Ovary (tissue), 7 donors: ENCODE measurements at regions not wholly inside any gene's neighbourhood (a gene's known extent, or its start where the extent isn't known, plus 50 kb on each side); places are given as distances from the start of the nearest gene placed in this dataset.

ENCODE experiments used
- DNase-seq, 5 donors: peaks; one replicate each; pipeline ENCODE4 v3.0.0-alpha.2; 2019 to 2020
- H3K27ac ChIP-seq, 2 donors: fragments of 200-600 bp; one replicate each; pipeline versions ENCODE4 v1.5.1 to v1.8.0; 2019 to 2022
- H3K27me3 ChIP-seq: fragments of 200-600 bp; one replicate; pipeline ENCODE4 v1.8.0; 2022
- H3K36me3 ChIP-seq: fragments of 200-600 bp; sonication (generic); one replicate; pipeline ENCODE4 v1.5.1; 2019
- H3K4me1 ChIP-seq: one replicate; pipeline ENCODE4 v1.8.1; 2013; ENCODE audit warnings: mild to moderate bottlenecking, moderate library complexity; ENCODE audit not compliant: insufficient read depth
- H3K4me3 ChIP-seq: fragments of 200-600 bp; sonication (generic); one replicate; pipeline ENCODE4 v1.5.1; 2017
- H3K9me3 ChIP-seq, 2 donors: fragments of 200-600 bp in 1 of 2; sonication (generic) in 1 of 2; one replicate each; pipeline versions ENCODE4 v1.5.1 to v1.8.1; 2013 to 2019; ENCODE audit warnings: mild to moderate bottlenecking in 1 of 2, moderate library complexity in 1 of 2
- CTCF ChIP-seq, 3 donors: fragments of 450-650 bp in 2 of 3; fragments of 200-600 bp in 1 of 3; IDR thresholded peaks; one replicate each; pipeline versions ENCODE4 v1.5.1 to v1.8.0; 2016 to 2022; ENCODE audit warnings: antibody characterized with exemption in 3 of 3, mild to moderate bottlenecking in 1 of 3
- EP300 ChIP-seq: sonication (generic); formaldehyde crosslinking; IDR thresholded peaks from one replicate; pipeline ENCODE4 v1.6.1; 2017; ENCODE audit warnings: antibody characterized with exemption
- POLR2A ChIP-seq: fragments of 450-650 bp; IDR thresholded peaks from one replicate; pipeline ENCODE4 v1.6.1; 2017; ENCODE audit warnings: antibody characterized with exemption, mild to moderate bottlenecking, moderate library complexity
- WGBS, 3 donors: extraction: QIAGEN DNeasy Blood & Tissue Kit in 1 of 3; methylation state at CpG; one replicate each; pipeline versions ENCODE4 v1.1.5 to v1.1.7; 2013 to 2017; 5-methylcytosine and 5-hydroxymethylcytosine counted together
- intact Hi-C, 4 donors: fragments of 100-400 bp; cut with DNase I; formaldehyde crosslinking; loops; one replicate each; pipeline versions ENCODE4 v1.11.0 to v1.15.1; 2022 to 2023
- donor health status: DM: no; HTN: no; CAD: no; lungs with moderate emphysema.
- donor health status: DM: no; HTN: no; CAD: no.
- donor health status: Bipolar disorder and iron deficiency.
- donor health status: DM: no; HTN: no; CAD: no.
- donor health status: DM: yes; HTN: yes; CAD: no.

- intact Hi-C loops = no loop called here
- Histone ChIP-seq H3K27ac (no peak overlapping the region), H3K4me3 (no peak overlapping the region), H3K9me3 (no peaks in the 10 kb centered on the region), H3K36me3 (no peaks in the 10 kb centered on the region), H3K4me1 (no peaks in the 10 kb centered on the region), H3K27me3 (no peaks in the 10 kb centered on the region)
- TF ChIP-seq EP300 = no peak
- TF ChIP-seq CTCF (IDR thresholded peaks at IDR 0.05) = no peak
- no peak for TF ChIP-seq POLR2A
- DNase-seq = no peak
- 1 to 12% (median 7%) methylated on average over 3 of the region's 3 CpGs for WGBS, 3 donors
These were observed 447.0 kb upstream of the PKN2 start for GRCh38 chr1:88237058-88237457.

- WGBS, 3 donors = 41 to 48% (median 46%) methylated on average over 1 of the region's 1 CpG
- H3K9me3 ChIP-seq = no peaks in the 10 kb centered on the region
- intact Hi-C loops = no loop called here
- H3K4me1 ChIP-seq = no peaks in the 10 kb centered on the region
- no peak overlapping the region for H3K27ac ChIP-seq
- H3K36me3 ChIP-seq = no peaks in the 10 kb centered on the region
- no peak for TF ChIP-seq CTCF (IDR thresholded peaks at IDR 0.05)
- TF ChIP-seq POLR2A = no peak
- no peak for TF ChIP-seq EP300
- no peak for DNase-seq
- no peak overlapping the region for H3K4me3 ChIP-seq
- no peaks in the 10 kb centered on the region for H3K27me3 ChIP-seq
These were observed 444.9 kb upstream of the PKN2 start for GRCh38 chr1:88239205-88239604.

- no peaks in the 10 kb centered on the region for H3K36me3 ChIP-seq
- no peak for DNase-seq
- no peaks in the 10 kb centered on the region for H3K27me3 ChIP-seq
- no peaks in the 10 kb centered on the region for H3K9me3 ChIP-seq
- intact Hi-C loops = no loop called here
- H3K27ac ChIP-seq = no peak overlapping the region
- TF ChIP-seq EP300 (no peak), POLR2A (no peak), CTCF (IDR thresholded peaks at IDR 0.05) (no peak)
- H3K4me1 ChIP-seq = no peaks in the 10 kb centered on the region
- H3K4me3 ChIP-seq = no peak overlapping the region
These were observed 436.4 kb upstream of the PKN2 start for GRCh38 chr1:88247666-88248065.

GRCh38 chr1:88250915-88251314 is 433.2 kb upstream of the PKN2 start:
- H3K27ac ChIP-seq = no peak overlapping the region
- H3K4me1 ChIP-seq = no peaks in the 10 kb centered on the region
- no peak for TF ChIP-seq CTCF (IDR thresholded peaks at IDR 0.05)
- TF ChIP-seq POLR2A = no peak
- no peak for TF ChIP-seq EP300
- no peak overlapping the region for H3K4me3 ChIP-seq
- no peak for DNase-seq
- H3K27me3 ChIP-seq = no peaks in the 10 kb centered on the region
- no peaks in the 10 kb centered on the region for H3K9me3 ChIP-seq
- intact Hi-C loops = no loop called here
- no peaks in the 10 kb centered on the region for H3K36me3 ChIP-seq

GRCh38 chr1:88252745-88253144 is 431.3 kb upstream of the PKN2 start:
- H3K4me3 ChIP-seq = no peak overlapping the region
- no peaks in the 10 kb centered on the region for H3K27me3 ChIP-seq
- no peak overlapping the region for H3K27ac ChIP-seq
- intact Hi-C loops = no loop called here
- H3K4me1 ChIP-seq = no peaks in the 10 kb centered on the region
- DNase-seq = no peak
- TF ChIP-seq EP300 = no peak
- TF ChIP-seq POLR2A = no peak
- TF ChIP-seq CTCF (IDR thresholded peaks at IDR 0.05) = no peak
- no peaks in the 10 kb centered on the region for H3K36me3 ChIP-seq
- no peaks in the 10 kb centered on the region for H3K9me3 ChIP-seq
